Thyroid gland (tissue), 4 donors: ENCODE measurements at regions not wholly inside any gene's neighbourhood (a gene's known extent, or its start where the extent isn't known, plus 50 kb on each side); places are given as distances from the start of the nearest gene placed in this dataset.
"Not testable (repeated sequence)": the region's sequence is repeated elsewhere in the genome, so short reads cannot be mapped to it uniquely, and the experiment has no call there.

ENCODE experiments used
- DNase-seq, 2 donors: peaks; one replicate each; pipeline ENCODE4 v3.0.0-alpha.2; 2019
- H3K27ac ChIP-seq, 3 donors: fragments of 200-600 bp; sonication (generic); 1 replicate in 2 of 3; 2 replicates in 1 of 3; pipeline ENCODE4 v1.5.1; 2016 to 2019; ENCODE audit warnings: mild to moderate bottlenecking in 1 of 3, moderate library complexity in 1 of 3
- H3K27me3 ChIP-seq: fragments of 200-600 bp; sonication (generic); one replicate; pipeline ENCODE4 v1.5.1; 2019
- H3K36me3 ChIP-seq, 2 donors: fragments of 200-600 bp; sonication (generic); one replicate each; pipeline ENCODE4 v1.5.1; 2016 to 2019
- H3K4me1 ChIP-seq, 2 donors: fragments of 200-600 bp; sonication (generic); one replicate each; pipeline ENCODE4 v1.5.1; 2017 to 2019
- H3K4me3 ChIP-seq, 3 donors: fragments of 200-600 bp; sonication (generic); replicated peaks in 1 of 3; 1 replicate in 2 of 3; 2 replicates in 1 of 3; pipeline ENCODE4 v1.5.1; 2016; ENCODE audit warnings: mild to moderate bottlenecking in 1 of 3
- H3K9me3 ChIP-seq: fragments of 200-600 bp; sonication (generic); one replicate; pipeline ENCODE4 v1.5.1; 2017
- POLR2A ChIP-seq, 2 donors: fragments of 450-650 bp; IDR thresholded peaks; one replicate each; pipeline ENCODE4 v1.6.1; 2017; ENCODE audit warnings: antibody characterized with exemption in 2 of 2, mild to moderate bottlenecking in 2 of 2, moderate library complexity in 1 of 2
- WGBS, 2 donors: methylation state at CpG; one replicate each; pipeline ENCODE4 v1.1.5; 2017; 5-methylcytosine and 5-hydroxymethylcytosine counted together
- intact Hi-C: fragments of 100-400 bp; cut with DNase I; formaldehyde crosslinking; loops from one replicate; pipeline ENCODE4 v1.15.1; 2023
- TF ChIP-seq, protein P1 (sequence below), 6 experiments: fragments of 200-600 bp in 3 of 6; fragments of 450-650 bp in 3 of 6; sonication (generic) in 3 of 6; IDR thresholded peaks; one replicate each; pipeline ENCODE4 v1.5.1; 2016 to 2019; ENCODE audit warnings: antibody characterized with exemption in 6 of 6, mild to moderate bottlenecking in 2 of 6, inconsistent platforms in 1 of 6, moderate library complexity in 1 of 6

DNA sequence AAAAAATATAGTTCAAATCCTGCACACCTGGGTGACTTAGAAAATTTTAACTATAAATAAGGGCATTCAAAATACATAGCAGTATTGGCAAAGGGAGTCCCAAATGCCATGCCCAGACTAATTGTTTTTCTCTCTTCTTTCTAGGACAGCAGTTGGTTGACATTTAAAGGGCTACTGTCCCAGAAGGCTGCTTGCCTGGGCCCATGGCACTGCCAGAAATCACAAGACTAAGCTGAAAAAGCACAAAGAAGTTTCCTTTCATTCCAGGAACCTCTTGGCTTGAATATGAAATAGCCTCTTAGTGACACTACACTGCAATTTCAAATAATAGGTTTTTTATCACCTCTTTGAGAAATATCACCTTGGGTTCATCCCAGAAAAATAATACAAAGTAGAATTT, 388.9 kb upstream of the TRPC7 start:
- intact Hi-C loops = no loop called here
- Histone ChIP-seq H3K4me1 (no peaks in the 10 kb centered on the region), H3K9me3 (no peaks in the 10 kb centered on the region), H3K27ac (no peak overlapping the region), H3K27me3 (no peaks in the 10 kb centered on the region), H3K4me3 (no peak overlapping the region), H3K36me3 (no peaks in the 10 kb centered on the region)
- no peak for DNase-seq
- TF ChIP-seq POLR2A (IDR thresholded peaks at IDR 0.05) = no peak
- TF ChIP-seq, protein P1, sequence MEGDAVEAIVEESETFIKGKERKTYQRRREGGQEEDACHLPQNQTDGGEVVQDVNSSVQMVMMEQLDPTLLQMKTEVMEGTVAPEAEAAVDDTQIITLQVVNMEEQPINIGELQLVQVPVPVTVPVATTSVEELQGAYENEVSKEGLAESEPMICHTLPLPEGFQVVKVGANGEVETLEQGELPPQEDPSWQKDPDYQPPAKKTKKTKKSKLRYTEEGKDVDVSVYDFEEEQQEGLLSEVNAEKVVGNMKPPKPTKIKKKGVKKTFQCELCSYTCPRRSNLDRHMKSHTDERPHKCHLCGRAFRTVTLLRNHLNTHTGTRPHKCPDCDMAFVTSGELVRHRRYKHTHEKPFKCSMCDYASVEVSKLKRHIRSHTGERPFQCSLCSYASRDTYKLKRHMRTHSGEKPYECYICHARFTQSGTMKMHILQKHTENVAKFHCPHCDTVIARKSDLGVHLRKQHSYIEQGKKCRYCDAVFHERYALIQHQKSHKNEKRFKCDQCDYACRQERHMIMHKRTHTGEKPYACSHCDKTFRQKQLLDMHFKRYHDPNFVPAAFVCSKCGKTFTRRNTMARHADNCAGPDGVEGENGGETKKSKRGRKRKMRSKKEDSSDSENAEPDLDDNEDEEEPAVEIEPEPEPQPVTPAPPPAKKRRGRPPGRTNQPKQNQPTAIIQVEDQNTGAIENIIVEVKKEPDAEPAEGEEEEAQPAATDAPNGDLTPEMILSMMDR (IDR thresholded peaks at IDR 0.05) = no peak

DNA sequence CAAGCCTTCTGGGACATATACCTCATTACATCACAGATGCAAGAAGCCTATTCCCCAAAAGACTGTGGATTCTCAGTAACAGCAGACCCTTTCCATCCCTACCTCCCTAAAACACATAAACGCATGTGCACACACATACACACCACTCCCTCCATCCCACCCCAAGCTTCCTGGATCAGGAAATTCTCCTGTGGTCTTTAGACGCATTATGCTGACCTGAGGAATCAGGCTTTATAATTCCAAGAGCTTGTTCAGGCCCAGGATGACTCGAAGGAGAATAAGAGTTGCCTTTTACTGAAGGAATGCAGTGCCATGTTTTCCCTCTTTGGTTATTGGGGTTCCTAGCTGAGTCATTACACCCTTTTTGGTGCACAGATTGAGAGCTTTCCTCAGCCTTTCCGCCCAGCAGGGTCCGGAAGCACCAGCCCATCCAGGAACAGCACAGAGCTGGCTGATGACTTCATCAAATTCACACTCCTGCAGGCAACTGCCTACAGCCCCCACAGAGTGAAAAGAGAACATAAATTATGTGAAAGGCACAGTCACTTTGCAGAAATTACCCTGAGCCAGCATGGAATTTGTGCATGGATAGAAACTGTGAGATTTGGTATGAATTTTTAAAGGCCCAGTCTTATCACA, 385.0 kb upstream of the TRPC7 start:
- intact Hi-C loops = no loop called here
- Histone ChIP-seq H3K27me3 (no peaks in the 10 kb centered on the region), H3K4me1 (no peaks in the 10 kb centered on the region), H3K36me3 (no peaks in the 10 kb centered on the region), H3K4me3 (no peak overlapping the region), H3K27ac (no peak overlapping the region), H3K9me3 (no peaks in the 10 kb centered on the region)
- whole genome bisulfite sequencing, 2 donors = 76 to 80% methylated on average over 5 of the region's 5 CpGs
- TF ChIP-seq, protein P1 (IDR thresholded peaks at IDR 0.05) = no peak
- no peak for TF ChIP-seq POLR2A (IDR thresholded peaks at IDR 0.05)
- DNase-seq = no peak

DNA sequence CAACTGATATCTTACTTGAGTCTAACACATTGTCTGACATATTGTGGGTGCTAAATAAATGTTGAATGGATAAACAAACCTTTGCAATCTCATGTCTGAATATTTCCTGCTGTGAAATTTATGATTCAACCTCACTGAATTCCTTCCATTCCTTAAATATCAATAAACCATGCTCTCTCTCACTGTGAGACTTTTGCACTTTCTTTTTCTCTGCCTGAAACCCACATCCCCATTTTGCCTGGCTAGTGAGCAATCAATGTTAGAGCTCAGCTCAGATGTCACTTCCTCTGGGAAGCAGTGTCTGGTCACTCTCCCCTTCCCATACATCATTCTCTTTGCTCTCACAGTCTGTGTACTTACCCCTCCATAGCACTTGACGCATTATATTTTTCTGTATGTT, 383.7 kb upstream of the TRPC7 start:
- H3K27ac ChIP-seq = no peak overlapping the region
- 90 to 96% methylated on average over 1 of the region's 1 CpG for WGBS, 2 donors
- no peaks in the 10 kb centered on the region for H3K36me3 ChIP-seq
- TF ChIP-seq POLR2A (IDR thresholded peaks at IDR 0.05) = no peak
- TF ChIP-seq, protein P1 (IDR thresholded peaks at IDR 0.05) = no peak
- H3K9me3 ChIP-seq = no peaks in the 10 kb centered on the region
- DNase-seq = no peak
- no peaks in the 10 kb centered on the region for H3K4me1 ChIP-seq
- intact Hi-C loops = no loop called here
- H3K4me3 ChIP-seq = no peak overlapping the region
- H3K27me3 ChIP-seq = no peaks in the 10 kb centered on the region

DNA sequence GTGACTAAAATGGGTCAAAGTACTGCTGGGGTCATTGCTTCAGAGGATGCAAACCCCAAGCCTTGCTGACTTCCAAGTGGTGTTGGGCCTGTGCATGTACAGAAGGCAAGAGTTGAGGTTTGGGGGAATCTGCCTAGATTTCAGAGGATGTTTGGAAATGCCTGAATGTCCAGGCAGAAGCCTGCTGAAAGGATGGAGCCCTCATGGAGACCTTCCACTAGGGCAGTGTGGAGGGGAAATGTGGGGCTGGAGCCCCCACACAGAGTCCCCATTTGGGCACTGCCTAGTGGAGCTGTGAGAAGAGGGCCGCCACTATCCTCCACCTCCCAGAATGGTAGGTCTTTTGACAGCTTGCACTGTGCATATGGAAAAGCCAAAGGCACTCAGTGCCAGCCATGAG, 377.7 kb upstream of the TRPC7 start:
- Histone ChIP-seq H3K9me3 (no peaks in the 10 kb centered on the region), H3K27me3 (no peaks in the 10 kb centered on the region), H3K36me3 (no peaks in the 10 kb centered on the region), H3K4me1 (no peaks in the 10 kb centered on the region), H3K27ac (no peak overlapping the region), H3K4me3 (no peak overlapping the region)
- TF ChIP-seq POLR2A (IDR thresholded peaks at IDR 0.05) = no peak
- TF ChIP-seq, protein P1 (IDR thresholded peaks at IDR 0.05) = no peak
- 88 to 100% methylated on average over 1 of the region's 1 CpG for WGBS, 2 donors
- intact Hi-C loops = no loop called here
- no peak for DNase-seq

DNA sequence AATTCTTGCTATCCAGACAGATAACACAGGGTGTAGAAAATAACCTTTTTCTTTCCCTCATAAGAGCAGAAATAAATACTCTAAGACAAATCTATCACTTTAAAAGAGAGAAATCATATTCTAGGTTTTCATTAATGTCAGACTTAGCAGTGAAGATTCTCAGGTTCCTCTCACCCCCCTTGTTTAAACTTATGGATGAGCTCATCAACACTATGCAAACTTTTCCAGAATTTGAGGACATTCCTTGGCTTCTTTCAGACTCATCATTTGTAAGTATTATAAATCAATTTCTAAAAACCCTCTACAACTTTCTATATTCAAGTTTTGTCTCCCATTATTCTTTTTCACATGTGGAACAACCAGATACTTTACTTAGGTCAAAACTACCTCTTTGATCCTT, 374.9 kb upstream of the TRPC7 start:
- Histone ChIP-seq H3K27me3 (no peaks in the 10 kb centered on the region), H3K36me3 (no peaks in the 10 kb centered on the region)

DNA sequence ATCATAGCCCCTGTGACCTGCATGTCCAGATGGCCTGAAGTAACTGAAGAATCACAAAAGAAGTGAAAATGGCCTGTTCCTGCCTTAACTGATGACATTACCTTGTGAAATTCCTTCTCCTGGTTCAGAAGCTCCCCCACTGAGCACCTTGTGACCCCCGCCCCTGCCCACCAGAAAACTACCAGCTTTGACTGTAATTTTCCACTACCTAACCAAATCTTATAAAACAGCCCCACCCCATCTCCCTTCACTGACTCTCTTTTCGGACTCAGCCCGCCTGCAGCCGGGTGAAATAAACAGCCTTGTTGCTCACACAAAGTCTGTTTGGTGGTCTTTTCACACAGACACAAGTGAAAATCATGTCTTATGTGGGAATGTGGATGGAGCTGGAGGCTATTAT, 373.9 kb upstream of the TRPC7 start:
- H3K27me3 ChIP-seq, intact Hi-C loops, H3K27ac ChIP-seq, H3K4me3 ChIP-seq, DNase-seq, H3K36me3 ChIP-seq, H3K9me3 ChIP-seq: not testable (repeated sequence)
- peaks cover 14 to 16% of the 10 kb centered on the region in 2 donors for H3K4me1 ChIP-seq
- 89 to 90% methylated on average over 4 of the region's 4 CpGs for WGBS, 2 donors

More for the DNA sequence above, 374.9 kb upstream of the TRPC7 start:
- intact Hi-C loops = no loop called here
- Histone ChIP-seq H3K4me3 (no peak overlapping the region), H3K9me3 (no peaks in the 10 kb centered on the region), H3K27ac (no peak overlapping the region), H3K4me1 (peaks cover 8% of the 10 kb centered on the region in 2 donors)
- no peak for TF ChIP-seq POLR2A (IDR thresholded peaks at IDR 0.05)
- TF ChIP-seq, protein P1 (IDR thresholded peaks at IDR 0.05) = no peak
- DNase-seq = no peak
